HG03378 (cell line): ENCODE measurements at regions not wholly inside any gene's neighbourhood (a gene's known extent, or its start where the extent isn't known, plus 50 kb on each side); places are given as distances from the start of the nearest gene placed in this dataset.

Experiments used
- ATAC-seq: cut with Tn5 transposase; IDR thresholded peaks from one replicate; pipeline ENCODE4 v1.9.1; 2021; ENCODE audit warnings: mild to moderate bottlenecking, moderate library complexity; ENCODE audit not compliant: unreplicated experiment

- ATAC-seq, result no peak
Observed at GRCh38 chr14:34069854-34070582, 119.1 kb upstream of the EGLN3 start.

- ATAC-seq, result no peak
Observed at GRCh38 chr14:34067587-34067986, 116.7 kb upstream of the EGLN3 start.

GRCh38 chr14:34065690-34066391 is 115.0 kb upstream of the EGLN3 start:
- no peak for ATAC-seq

GRCh38 chr14:34065236-34065635 is 114.4 kb upstream of the EGLN3 start:
- no peak for ATAC-seq

- no peak for ATAC-seq
Observed at GRCh38 chr14:34064349-34064748, 113.5 kb upstream of the EGLN3 start.

- no peak for ATAC-seq
Observed at GRCh38 chr14:34063470-34064164, 112.7 kb upstream of the EGLN3 start.

GRCh38 chr14:34063042-34063441 is 112.2 kb upstream of the EGLN3 start:
- no peak for ATAC-seq

- no peak for ATAC-seq
Observed at GRCh38 chr14:34062353-34062973, 111.6 kb upstream of the EGLN3 start.

GRCh38 chr14:34060651-34060999 is 109.8 kb upstream of the EGLN3 start:
- peak; percentile 5 for ATAC-seq

GRCh38 chr14:34059925-34060650 is 109.2 kb upstream of the EGLN3 start:
- ATAC-seq, result peak; percentile 68

GRCh38 chr14:34059037-34059924 is 108.4 kb upstream of the EGLN3 start:
- ATAC-seq, result no peak

- no peak for ATAC-seq
Observed at GRCh38 chr14:34058510-34058909, 107.6 kb upstream of the EGLN3 start.

- ATAC-seq, result no peak
Observed at GRCh38 chr14:34056046-34056445, 105.2 kb upstream of the EGLN3 start.

GRCh38 chr14:34055157-34055950 is 104.5 kb upstream of the EGLN3 start:
- no peak for ATAC-seq

- no peak for ATAC-seq
Observed at GRCh38 chr14:34053666-34054065, 102.8 kb upstream of the EGLN3 start.

- ATAC-seq, result no peak
Observed at GRCh38 chr14:34052658-34053014, 101.8 kb upstream of the EGLN3 start.

- ATAC-seq, result peak; percentile 76
Observed at GRCh38 chr14:34051966-34052657, 101.2 kb upstream of the EGLN3 start.

- ATAC-seq, result no peak
Observed at GRCh38 chr14:34050606-34051005, 99.7 kb upstream of the EGLN3 start.

GRCh38 chr14:34049790-34050189 is 98.9 kb upstream of the EGLN3 start:
- no peak for ATAC-seq
